Psoas muscle (tissue), 7 donors: ENCODE measurements at regions not wholly inside any gene's neighbourhood (a gene's known extent, or its start where the extent isn't known, plus 50 kb on each side); places are given as distances from the start of the nearest gene placed in this dataset.

Source experiments
- ATAC-seq, 4 donors: fragments of 200-7000 bp; cut with Tn5 transposase; one replicate each; pipeline ENCODE4 v1.9.1; 2020; ENCODE audit warnings: moderate library complexity in 3 of 4, mild to moderate bottlenecking in 2 of 4
- DNase-seq, 2 donors: peaks; one replicate each; pipeline ENCODE4 v3.0.0-alpha.2; 2020
- H3K27ac ChIP-seq: fragments of 200-600 bp; one replicate; pipeline ENCODE4 v1.8.0; 2022
- H3K27me3 ChIP-seq, 3 donors: fragments of 200-600 bp in 1 of 3; one replicate each; pipeline versions ENCODE4 v1.6.1 to v1.8.0; 2013 to 2022; ENCODE audit warnings: low read length in 2 of 3, mild to moderate bottlenecking in 2 of 3, moderate library complexity in 1 of 3; ENCODE audit not compliant: insufficient read depth in 3 of 3
- H3K36me3 ChIP-seq, 2 donors: fragments of 200-600 bp in 1 of 2; one replicate each; pipeline versions ENCODE4 v1.6.1 to v1.8.0; 2013 to 2022; ENCODE audit warnings: low read depth in 1 of 2, mild to moderate bottlenecking in 1 of 2, moderate library complexity in 1 of 2; ENCODE audit not compliant: insufficient read depth in 1 of 2
- H3K4me1 ChIP-seq: fragments of 200-600 bp; one replicate; pipeline ENCODE4 v1.8.0; 2022
- H3K4me3 ChIP-seq: fragments of 200-600 bp; one replicate; pipeline ENCODE4 v1.8.0; 2022; ENCODE audit warnings: mild to moderate bottlenecking
- H3K9me3 ChIP-seq: fragments of 200-600 bp; one replicate; pipeline ENCODE4 v1.8.0; 2022
- WGBS, 3 donors: extraction: QIAGEN DNeasy Blood & Tissue Kit; methylation state at CpG; one replicate each; pipeline versions ENCODE4 v1.1.6 to v1.1.7; 2013; 5-methylcytosine and 5-hydroxymethylcytosine counted together
- intact Hi-C, 2 donors: fragments of 100-400 bp; cut with DNase I; formaldehyde crosslinking; loops; one replicate each; pipeline versions ENCODE4 v1.11.0 to v1.14.2; 2022
- TF ChIP-seq, protein P1 (sequence below): fragments of 200-600 bp; IDR thresholded peaks from one replicate; pipeline ENCODE4 v1.8.0; 2022; ENCODE audit warnings: antibody characterized with exemption
- donor health status: healthy with polysubstance abuse.
- donor health status: DM: no; HTN: no; CAD: no; lungs with moderate emphysema.
- donor health status: Bipolar disorder and iron deficiency.
- donor health status: healthy.
- donor health status: DM: yes; HTN: yes; CAD: no.
- donor health status: DM: no; HTN: no; CAD: no.
- donor health status: DM: yes; HTN: yes; CAD: no.

GRCh38 chr2:237261327-237261726 is 152.6 kb downstream of the COL6A3 start:
- 84 to 94% (median 87%) methylated on average over 3 of the region's 3 CpGs for WGBS, 3 donors
- Histone ChIP-seq H3K4me3 (no peak overlapping the region), H3K4me1 (peaks cover 7% of the 10 kb centered on the region), H3K9me3 (no peaks in the 10 kb centered on the region), H3K27ac (no peak overlapping the region), H3K27me3 (no peaks in the 10 kb centered on the region), H3K36me3 (no peaks in the 10 kb centered on the region)
- intact Hi-C loops, result no loop called here
- DNase-seq, result no peak
- ATAC-seq, result no peak
- TF ChIP-seq, protein P1, sequence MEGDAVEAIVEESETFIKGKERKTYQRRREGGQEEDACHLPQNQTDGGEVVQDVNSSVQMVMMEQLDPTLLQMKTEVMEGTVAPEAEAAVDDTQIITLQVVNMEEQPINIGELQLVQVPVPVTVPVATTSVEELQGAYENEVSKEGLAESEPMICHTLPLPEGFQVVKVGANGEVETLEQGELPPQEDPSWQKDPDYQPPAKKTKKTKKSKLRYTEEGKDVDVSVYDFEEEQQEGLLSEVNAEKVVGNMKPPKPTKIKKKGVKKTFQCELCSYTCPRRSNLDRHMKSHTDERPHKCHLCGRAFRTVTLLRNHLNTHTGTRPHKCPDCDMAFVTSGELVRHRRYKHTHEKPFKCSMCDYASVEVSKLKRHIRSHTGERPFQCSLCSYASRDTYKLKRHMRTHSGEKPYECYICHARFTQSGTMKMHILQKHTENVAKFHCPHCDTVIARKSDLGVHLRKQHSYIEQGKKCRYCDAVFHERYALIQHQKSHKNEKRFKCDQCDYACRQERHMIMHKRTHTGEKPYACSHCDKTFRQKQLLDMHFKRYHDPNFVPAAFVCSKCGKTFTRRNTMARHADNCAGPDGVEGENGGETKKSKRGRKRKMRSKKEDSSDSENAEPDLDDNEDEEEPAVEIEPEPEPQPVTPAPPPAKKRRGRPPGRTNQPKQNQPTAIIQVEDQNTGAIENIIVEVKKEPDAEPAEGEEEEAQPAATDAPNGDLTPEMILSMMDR, result no peak

- DNase-seq (no peak), ATAC-seq (peak; percentile 37 to 78 (median 64))
- H3K9me3 ChIP-seq, result no peaks in the 10 kb centered on the region
- H3K27ac ChIP-seq, result no peak overlapping the region
- 57 to 69% (median 60%) methylated on average over 10 of the region's 10 CpGs for WGBS, 3 donors
- no peaks in the 10 kb centered on the region for H3K27me3 ChIP-seq
- peaks cover 2% of the 10 kb centered on the region for H3K4me1 ChIP-seq
- intact Hi-C loops, result no loop called here
- TF ChIP-seq, protein P1, result no peak
- H3K36me3 ChIP-seq, result no peaks in the 10 kb centered on the region
- no peak overlapping the region for H3K4me3 ChIP-seq
Observed at GRCh38 chr2:237262838-237263771, 150.9 kb downstream of the COL6A3 start.

- whole genome bisulfite sequencing, 3 donors, result 85 to 92% (median 86%) methylated on average over 18 of the region's 18 CpGs
- Histone ChIP-seq H3K4me1 (no peaks in the 10 kb centered on the region), H3K9me3 (no peaks in the 10 kb centered on the region), H3K27ac (no peak overlapping the region), H3K4me3 (no peak overlapping the region), H3K27me3 (no peaks in the 10 kb centered on the region), H3K36me3 (no peaks in the 10 kb centered on the region)
- ATAC-seq, result no peak
- peak in 1 of 2 donors; percentile 52 for DNase-seq
- intact Hi-C loops, result no loop called here
- TF ChIP-seq, protein P1, result no peak
Observed at GRCh38 chr2:237264480-237265219, 149.3 kb downstream of the COL6A3 start.

DNA sequence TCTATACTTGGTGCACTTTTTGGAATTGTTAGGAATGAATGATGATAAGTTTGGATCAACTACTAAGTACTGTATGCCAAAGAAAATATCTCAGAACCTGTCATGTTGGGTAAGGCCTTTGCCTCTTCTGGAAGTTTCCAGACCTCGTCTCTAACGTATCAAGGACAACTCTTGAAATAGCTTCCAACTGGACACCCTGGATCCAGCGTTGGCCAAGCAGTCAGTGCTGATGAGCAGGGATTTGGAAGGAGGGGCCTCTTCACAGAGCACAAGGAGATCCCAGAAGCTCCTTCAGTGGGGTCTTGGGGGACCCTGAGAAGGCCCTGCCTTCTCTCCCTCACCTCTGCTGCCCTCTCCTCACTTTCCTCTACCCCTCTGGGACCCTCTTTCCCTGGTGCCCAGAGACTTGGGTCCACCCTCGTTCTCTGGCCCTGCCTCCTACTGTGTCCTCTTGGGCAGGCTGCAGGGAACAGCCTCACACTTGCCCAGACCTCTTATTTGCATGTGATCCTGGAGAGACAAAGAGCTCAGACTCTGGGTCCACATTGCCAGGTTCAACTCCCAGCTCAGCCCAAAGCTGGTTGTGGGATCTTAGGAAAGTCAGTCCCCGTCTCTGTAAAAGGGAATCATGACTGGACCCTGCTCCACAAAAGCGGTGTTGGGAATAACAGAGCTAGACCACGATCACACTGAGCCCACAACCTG is 145.8 kb downstream of the COL6A3 start:
- no peaks in the 10 kb centered on the region for H3K4me1 ChIP-seq
- WGBS, 3 donors, result 72 to 83% (median 72%) methylated on average over 7 of the region's 7 CpGs
- H3K36me3 ChIP-seq, result no peaks in the 10 kb centered on the region
- ATAC-seq (peak in 2 of 4 donors; percentile 36 to 43), DNase-seq (no peak)
- TF ChIP-seq, protein P1, result no peak
- H3K27me3 ChIP-seq, result no peaks in the 10 kb centered on the region
- intact Hi-C loops, result no loop called here
- H3K4me3 ChIP-seq, result no peak overlapping the region
- H3K27ac ChIP-seq, result no peak overlapping the region
- no peaks in the 10 kb centered on the region for H3K9me3 ChIP-seq
